Prostate gland (tissue), 2 donors: ENCODE measurements at regions not wholly inside any gene's neighbourhood (a gene's known extent, or its start where the extent isn't known, plus 50 kb on each side); places are given as distances from the start of the nearest gene placed in this dataset.

Source experiments
- DNase-seq: peaks from one replicate; pipeline ENCODE4 v3.0.0-alpha.2; 2019; ENCODE audit warnings: low spot score
- H3K27ac ChIP-seq, 2 donors: fragments of 200-600 bp; sonication (generic); 2 replicates each; pipeline ENCODE4 v1.5.1; 2017 to 2019
- H3K27me3 ChIP-seq: fragments of 200-600 bp; sonication (generic); replicated peaks from 2 replicates; pipeline ENCODE4 v1.5.1; 2019; ENCODE audit not compliant: insufficient read depth
- H3K36me3 ChIP-seq, 2 donors: fragments of 200-600 bp; sonication (generic); 1 replicate in 1 of 2; 2 replicates in 1 of 2; pipeline versions ENCODE4 v1.5.1 to v1.8.1; 2017 to 2019
- H3K4me1 ChIP-seq: fragments of 200-600 bp; sonication (generic); replicated peaks from 2 replicates; pipeline ENCODE4 v1.5.1; 2019
- H3K4me3 ChIP-seq, 2 donors: fragments of 200-600 bp; sonication (generic); 2 replicates each; pipeline ENCODE4 v1.5.1; 2017 to 2019
- H3K9me3 ChIP-seq: fragments of 200-600 bp; sonication (generic); 2 replicates; pipeline ENCODE4 v1.5.1; 2017
- CTCF ChIP-seq, 4 experiments: fragments of 200-600 bp in 2 of 4; fragments of 450-650 bp in 2 of 4; sonication (generic) in 2 of 4; IDR thresholded peaks; 1 replicate in 3 of 4; 2 replicates in 1 of 4; pipeline ENCODE4 v1.5.1; 2016 to 2019; ENCODE audit warnings: antibody characterized with exemption in 4 of 4, mild to moderate bottlenecking in 2 of 4, moderate library complexity in 2 of 4
- POLR2A ChIP-seq: fragments of 450-650 bp; IDR thresholded peaks from one replicate; pipeline ENCODE4 v1.6.1; 2016; ENCODE audit warnings: antibody characterized with exemption, mild to moderate bottlenecking
- POLR2AphosphoS5 ChIP-seq: sonication (generic); formaldehyde crosslinking; IDR thresholded peaks from one replicate; pipeline ENCODE4 v1.6.1; 2017; ENCODE audit warnings: antibody characterized with exemption
- WGBS: methylation state at CpG from one replicate; pipeline ENCODE4 v1.1.5; 2018; 5-methylcytosine and 5-hydroxymethylcytosine counted together
- intact Hi-C: fragments of 100-400 bp; cut with DNase I; formaldehyde crosslinking; loops from one replicate; pipeline ENCODE4 v1.14.2; 2022

GRCh38 chrX:140206657-140207056, 241.3 kb upstream of the CXorf66 start:
- no peaks in the 10 kb centered on the region for H3K4me1 ChIP-seq
- no peak for DNase-seq
- no peaks in the 10 kb centered on the region for H3K36me3 ChIP-seq
- H3K4me3 ChIP-seq, result no peak overlapping the region
- intact Hi-C loops, result no loop called here
- no peak overlapping the region for H3K27ac ChIP-seq
- no peaks in the 10 kb centered on the region for H3K9me3 ChIP-seq
- H3K27me3 ChIP-seq, result no peaks in the 10 kb centered on the region
- no peak for TF ChIP-seq CTCF (IDR thresholded peaks at IDR 0.05)
- TF ChIP-seq POLR2A, result no peak
- no peak for TF ChIP-seq POLR2AphosphoS5
- WGBS, result 93% methylated on average over 1 of the region's 1 CpG

GRCh38 chrX:140190441-140191108, 225.3 kb upstream of the CXorf66 start:
- intact Hi-C loops, result no loop called here
- TF ChIP-seq POLR2A (no peak), CTCF (IDR thresholded peaks at IDR 0.05) (no peak), POLR2AphosphoS5 (no peak)
- WGBS, result 13% methylated on average over 8 of the region's 8 CpGs
- no peak overlapping the region for H3K27ac ChIP-seq
- DNase-seq, result no peak
- H3K36me3 ChIP-seq, result no peaks in the 10 kb centered on the region
- no peaks in the 10 kb centered on the region for H3K9me3 ChIP-seq
- no peaks in the 10 kb centered on the region for H3K27me3 ChIP-seq
- no peaks in the 10 kb centered on the region for H3K4me1 ChIP-seq
- H3K4me3 ChIP-seq, result no peak overlapping the region

- no peaks in the 10 kb centered on the region for H3K4me1 ChIP-seq
- 83% methylated on average over 3 of the region's 3 CpGs for WGBS
- TF ChIP-seq POLR2AphosphoS5 (no peak), CTCF (IDR thresholded peaks at IDR 0.05) (no peak), POLR2A (no peak)
Observed at GRCh38 chrX:140180585-140180984, 215.3 kb upstream of the CXorf66 start.

DNA sequence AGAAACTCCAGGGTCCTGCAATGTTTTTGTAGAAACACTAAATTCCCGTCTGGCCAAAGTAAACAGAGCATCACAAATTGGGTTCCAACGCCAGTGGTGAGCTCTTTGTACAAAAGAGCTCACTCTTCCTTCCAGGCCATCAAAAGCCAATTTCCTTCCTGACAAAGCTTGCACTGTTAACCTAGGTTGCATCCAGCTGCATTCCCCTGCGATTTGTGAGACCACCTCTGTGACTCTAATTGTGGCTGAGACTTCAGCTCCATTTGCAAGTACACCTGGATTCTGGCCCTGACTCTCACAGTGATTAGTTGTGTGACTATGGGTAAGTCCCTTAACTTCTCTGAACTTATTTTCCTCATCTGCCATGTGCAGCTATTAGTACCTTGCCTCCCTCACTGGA, 212.5 kb upstream of the CXorf66 start:
- Histone ChIP-seq H3K27ac (no peak overlapping the region), H3K4me1 (no peaks in the 10 kb centered on the region), H3K36me3 (no peaks in the 10 kb centered on the region), H3K9me3 (no peaks in the 10 kb centered on the region), H3K4me3 (no peak overlapping the region), H3K27me3 (no peaks in the 10 kb centered on the region)
- intact Hi-C loops, result no loop called here
- no peak for DNase-seq
- 24% methylated on average over 3 of the region's 3 CpGs for WGBS
- TF ChIP-seq POLR2A (no peak), POLR2AphosphoS5 (no peak), CTCF (IDR thresholded peaks at IDR 0.05) (no peak)

More at GRCh38 chrX:140180585-140180984, 215.3 kb upstream of the CXorf66 start:
- no peak for DNase-seq
- Histone ChIP-seq H3K27ac (no peak overlapping the region), H3K4me3 (no peak overlapping the region), H3K36me3 (no peaks in the 10 kb centered on the region), H3K9me3 (no peaks in the 10 kb centered on the region), H3K27me3 (no peaks in the 10 kb centered on the region)
- intact Hi-C loops, result no loop called here

DNA sequence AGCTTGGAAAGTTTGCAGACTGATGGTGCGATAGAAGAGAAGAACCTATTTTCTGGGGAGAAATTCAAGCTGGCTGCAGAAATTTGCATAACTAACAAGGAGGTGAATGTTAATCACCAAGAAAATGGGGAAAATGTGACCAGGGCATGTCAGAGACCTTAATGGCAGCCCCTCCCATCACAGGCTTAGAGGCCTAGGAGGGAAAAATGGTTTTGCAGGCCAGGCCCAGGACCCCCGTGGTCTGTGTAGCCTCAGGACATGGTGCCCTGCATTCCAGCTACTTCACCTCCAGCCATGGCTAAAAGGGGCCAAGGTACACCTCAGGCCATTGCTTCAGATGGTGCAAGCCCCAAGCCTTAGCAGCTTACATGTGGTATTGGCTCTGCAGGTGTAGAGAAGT, 207.1 kb upstream of the CXorf66 start:
- H3K27ac ChIP-seq, result no peak overlapping the region
- TF ChIP-seq POLR2A, result no peak
- no peak for TF ChIP-seq POLR2AphosphoS5
- TF ChIP-seq CTCF (IDR thresholded peaks at IDR 0.05), result no peak
- H3K27me3 ChIP-seq, result no peaks in the 10 kb centered on the region
- H3K4me1 ChIP-seq, result no peaks in the 10 kb centered on the region
- intact Hi-C loops, result no loop called here
- WGBS, result 100% methylated on average over 1 of the region's 2 CpGs
- no peak for DNase-seq
- H3K36me3 ChIP-seq, result no peaks in the 10 kb centered on the region
- no peak overlapping the region for H3K4me3 ChIP-seq
- H3K9me3 ChIP-seq, result no peaks in the 10 kb centered on the region
